ENCODE measurements at regions not wholly inside any gene's neighbourhood (a gene's known extent, or its start where the extent isn't known, plus 50 kb on each side); places are given as distances from the start of the nearest gene placed in this dataset.

DNA sequence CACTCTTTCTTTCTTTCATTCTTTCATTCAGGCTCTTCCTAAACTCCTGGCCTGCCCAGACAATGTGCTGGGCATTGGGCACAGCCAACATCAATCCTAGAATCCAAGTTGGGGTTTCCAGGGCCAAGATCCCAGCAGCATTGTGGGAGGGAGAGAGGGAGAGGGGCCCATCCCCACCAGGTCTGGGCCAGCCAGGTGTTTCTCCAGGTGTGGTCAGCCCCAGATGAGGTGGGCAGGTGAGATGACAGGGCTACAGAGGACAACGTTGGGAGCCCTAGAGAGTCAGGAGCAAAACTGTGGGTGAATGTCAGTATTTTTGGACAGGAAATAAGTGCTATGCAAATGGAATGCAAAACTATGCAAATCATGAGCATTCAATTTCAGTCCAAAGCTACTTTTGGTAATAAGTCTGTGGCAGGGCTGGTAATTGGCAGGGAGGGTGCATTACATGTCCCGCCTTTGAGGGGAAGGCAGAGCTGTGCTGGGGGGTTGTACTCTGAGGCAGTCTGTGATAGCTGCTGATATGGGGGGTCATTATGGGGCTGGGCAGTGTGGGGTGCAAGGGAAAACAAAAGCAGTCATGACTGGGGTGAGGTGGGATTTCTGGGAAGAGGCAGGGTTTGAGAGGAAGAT is 139.9 kb upstream of the IGSF21 start:
- TF ChIP-seq POLR2A (IDR thresholded peaks at IDR 0.05), result no peak
- no peak for TF ChIP-seq EP300 (IDR thresholded peaks at IDR 0.05)
- TF ChIP-seq, protein P1, sequence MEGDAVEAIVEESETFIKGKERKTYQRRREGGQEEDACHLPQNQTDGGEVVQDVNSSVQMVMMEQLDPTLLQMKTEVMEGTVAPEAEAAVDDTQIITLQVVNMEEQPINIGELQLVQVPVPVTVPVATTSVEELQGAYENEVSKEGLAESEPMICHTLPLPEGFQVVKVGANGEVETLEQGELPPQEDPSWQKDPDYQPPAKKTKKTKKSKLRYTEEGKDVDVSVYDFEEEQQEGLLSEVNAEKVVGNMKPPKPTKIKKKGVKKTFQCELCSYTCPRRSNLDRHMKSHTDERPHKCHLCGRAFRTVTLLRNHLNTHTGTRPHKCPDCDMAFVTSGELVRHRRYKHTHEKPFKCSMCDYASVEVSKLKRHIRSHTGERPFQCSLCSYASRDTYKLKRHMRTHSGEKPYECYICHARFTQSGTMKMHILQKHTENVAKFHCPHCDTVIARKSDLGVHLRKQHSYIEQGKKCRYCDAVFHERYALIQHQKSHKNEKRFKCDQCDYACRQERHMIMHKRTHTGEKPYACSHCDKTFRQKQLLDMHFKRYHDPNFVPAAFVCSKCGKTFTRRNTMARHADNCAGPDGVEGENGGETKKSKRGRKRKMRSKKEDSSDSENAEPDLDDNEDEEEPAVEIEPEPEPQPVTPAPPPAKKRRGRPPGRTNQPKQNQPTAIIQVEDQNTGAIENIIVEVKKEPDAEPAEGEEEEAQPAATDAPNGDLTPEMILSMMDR (IDR thresholded peaks at IDR 0.05), result no peak

Data from tibial nerve (tissue), 4 donors.